ENCODE measurements at regions not wholly inside any gene's neighbourhood (a gene's known extent, or its start where the extent isn't known, plus 50 kb on each side); places are given as distances from the start of the nearest gene placed in this dataset.

GRCh38 chr3:23052208-23052607 lies 150.9 kb upstream of the UBE2E2 start:
- DNase-seq (ENCODE audit: low read depth) = no peak

GRCh38 chr3:23052620-23053019 lies 150.5 kb upstream of the UBE2E2 start:
- DNase-seq (ENCODE audit: low read depth) = no peak

GRCh38 chr3:23055733-23056376 lies 147.3 kb upstream of the UBE2E2 start:
- DNase-seq (ENCODE audit: low read depth) = no peak

GRCh38 chr3:23062582-23062981 lies 140.5 kb upstream of the UBE2E2 start:
- no peak for DNase-seq (ENCODE audit: low read depth)

GRCh38 chr3:23062982-23063381 lies 140.1 kb upstream of the UBE2E2 start:
- DNase-seq (ENCODE audit: low read depth) = no peak

- no peak for DNase-seq (ENCODE audit: low read depth)
Observed at GRCh38 chr3:23067116-23067515, 136.0 kb upstream of the UBE2E2 start.

GRCh38 chr3:23068016-23068728 lies 135.0 kb upstream of the UBE2E2 start:
- DNase-seq (ENCODE audit: low read depth) = no peak

GRCh38 chr3:23071296-23071695 lies 131.8 kb upstream of the UBE2E2 start:
- no peak for DNase-seq (ENCODE audit: low read depth)

- no peak for DNase-seq (ENCODE audit: low read depth)
Observed at GRCh38 chr3:23071758-23072157, 131.4 kb upstream of the UBE2E2 start.

GRCh38 chr3:23072693-23073092 lies 130.4 kb upstream of the UBE2E2 start:
- no peak for DNase-seq (ENCODE audit: low read depth)

GRCh38 chr3:23073724-23074305 lies 129.3 kb upstream of the UBE2E2 start:
- DNase-seq (ENCODE audit: low read depth) = no peak

GRCh38 chr3:23075496-23075895 lies 127.6 kb upstream of the UBE2E2 start:
- DNase-seq (ENCODE audit: low read depth) = no peak

GRCh38 chr3:23076437-23076836 lies 126.7 kb upstream of the UBE2E2 start:
- no peak for DNase-seq (ENCODE audit: low read depth)

- no peak for DNase-seq (ENCODE audit: low read depth)
Observed at GRCh38 chr3:23077126-23077525, 126.0 kb upstream of the UBE2E2 start.

GRCh38 chr3:23078735-23079134 lies 124.4 kb upstream of the UBE2E2 start:
- DNase-seq (ENCODE audit: low read depth) = no peak

GRCh38 chr3:23079976-23080375 lies 123.2 kb upstream of the UBE2E2 start:
- no peak for DNase-seq (ENCODE audit: low read depth)

- no peak for DNase-seq (ENCODE audit: low read depth)
Observed at GRCh38 chr3:23083701-23084100, 119.4 kb upstream of the UBE2E2 start.

GRCh38 chr3:23084367-23084766 lies 118.8 kb upstream of the UBE2E2 start:
- no peak for DNase-seq (ENCODE audit: low read depth)

- DNase-seq (ENCODE audit: low read depth) = no peak
Observed at GRCh38 chr3:23085261-23085660, 117.9 kb upstream of the UBE2E2 start.

- no peak for DNase-seq (ENCODE audit: low read depth)
Observed at GRCh38 chr3:23086331-23086730, 116.8 kb upstream of the UBE2E2 start.

- DNase-seq (ENCODE audit: low read depth) = no peak
Observed at GRCh38 chr3:23086831-23087230, 116.3 kb upstream of the UBE2E2 start.

- DNase-seq (ENCODE audit: low read depth) = no peak
Observed at GRCh38 chr3:23094412-23094811, 108.7 kb upstream of the UBE2E2 start.

GRCh38 chr3:23094890-23095462 lies 108.2 kb upstream of the UBE2E2 start:
- DNase-seq (ENCODE audit: low read depth) = no peak

Measured in T follicular helper cell (primary cell).